Dendritic cell treated with granulocyte-macrophage colony-stimulating factor and Interleukin-4, amounts not matched to agents 40 ng/mL and 50 ng/mL, for 4 days (primary cell): ENCODE measurements at regions not wholly inside any gene's neighbourhood (a gene's known extent, or its start where the extent isn't known, plus 50 kb on each side); places are given as distances from the start of the nearest gene placed in this dataset.
A peak's percentile ranks its signal among the peaks of the same experiment; 100 is the strongest.

Experiments
- H3K27ac Mint-ChIP-seq: one replicate; pipeline ENCODE4 v1.8.0; 2022; ENCODE audit warnings: mild to moderate bottlenecking, mixed read lengths
- H3K27me3 Mint-ChIP-seq: one replicate; pipeline ENCODE4 v1.8.0; 2022; ENCODE audit warnings: mild to moderate bottlenecking, mixed read lengths
- H3K36me3 Mint-ChIP-seq: one replicate; pipeline ENCODE4 v1.8.0; 2022; ENCODE audit warnings: low read depth, mixed read lengths
- H3K4me1 Mint-ChIP-seq: one replicate; pipeline ENCODE4 v1.8.0; 2022; ENCODE audit warnings: low read depth, mixed read lengths
- H3K4me3 Mint-ChIP-seq: one replicate; pipeline ENCODE4 v1.8.0; 2022; ENCODE audit warnings: mild to moderate bottlenecking, moderate library complexity, mixed read lengths
- H3K9me3 Mint-ChIP-seq: one replicate; pipeline ENCODE4 v1.8.0; 2022; ENCODE audit warnings: mixed read lengths
- intact Hi-C: fragments of 100-400 bp; cut with micrococcal nuclease; formaldehyde crosslinking; loops from one replicate; pipeline ENCODE4 v1.15.0; 2022

DNA sequence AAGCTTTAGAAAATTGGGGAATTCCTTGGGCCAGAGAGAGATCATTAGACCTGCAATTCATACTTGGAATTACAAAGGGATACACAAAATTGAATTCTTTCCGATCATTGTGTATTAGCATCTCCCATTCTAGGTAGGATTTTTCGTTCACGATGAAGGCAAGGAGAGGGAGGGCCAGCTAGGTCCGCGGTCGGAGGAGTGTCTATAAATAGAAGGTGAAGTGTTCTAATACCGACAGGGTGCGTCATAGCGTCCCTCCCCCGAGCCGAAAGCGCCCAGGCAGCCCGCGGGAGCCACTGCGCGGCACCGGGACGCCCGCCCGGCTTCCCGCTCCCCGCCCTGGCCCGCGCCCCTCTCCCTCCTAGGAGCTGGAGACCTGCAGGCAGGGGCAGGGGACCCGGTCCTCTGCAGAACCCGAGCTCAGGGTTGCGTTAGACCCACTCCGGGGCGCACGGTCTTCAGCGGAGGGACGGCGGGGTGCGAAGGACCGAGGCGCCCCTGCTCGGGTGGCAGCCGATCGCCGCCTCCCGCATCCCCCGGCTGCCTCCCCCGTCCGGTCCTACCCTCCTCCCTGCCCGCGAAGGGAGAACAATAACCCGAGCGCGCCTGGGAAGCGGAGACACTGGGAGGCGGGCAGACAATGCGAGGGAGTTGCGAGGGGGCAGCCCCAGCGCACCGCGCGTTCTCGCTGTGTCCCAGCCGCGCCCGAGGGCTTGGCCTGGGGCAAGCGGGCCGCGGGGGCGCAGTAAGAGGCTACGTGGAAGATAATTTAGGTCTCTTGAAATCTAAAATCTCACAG is 114.2 kb upstream of the SERTAD2 start:
- intact Hi-C loops: loop anchor here (1.0 to 5.0 kb wide), 2 partner anchors 17 to 64 kb away; no protein-coding TSS in a partner anchor

DNA sequence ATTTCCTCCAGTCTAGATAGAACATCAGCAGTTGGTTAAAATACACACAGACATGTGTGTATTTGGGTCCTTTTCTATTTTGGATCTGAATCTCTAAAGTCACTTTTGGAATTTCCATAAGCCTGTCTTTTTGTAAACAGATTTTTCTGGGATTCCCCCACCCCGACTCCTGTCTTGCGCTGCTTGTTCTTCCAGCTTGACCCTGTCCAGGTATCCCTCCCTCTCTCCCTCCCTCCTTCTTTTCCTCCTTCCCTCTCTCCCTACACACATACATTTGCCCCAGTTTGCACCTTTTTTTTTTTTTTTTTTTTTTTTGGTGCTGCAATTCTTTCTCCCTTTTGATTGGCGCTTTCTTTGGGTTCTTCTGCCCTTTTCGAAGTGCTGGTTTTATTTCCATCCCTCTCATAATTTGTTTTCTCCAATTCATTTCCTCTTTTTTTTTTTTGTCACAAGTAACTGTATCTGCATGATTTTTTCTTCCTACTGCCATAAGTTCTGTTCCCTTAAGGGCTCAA is 114.8 kb upstream of the SERTAD2 start:
- Mint-ChIP-seq H3K4me1 (peaks cover 38% of the 10 kb centered on the region), H3K27ac (peak overlapping the region; percentile 80), H3K9me3 (no peaks in the 10 kb centered on the region), H3K36me3 (peaks cover 8% of the 10 kb centered on the region), H3K4me3 (peak overlapping the region; percentile 88), H3K27me3 (peaks cover 2% of the 10 kb centered on the region)
- intact Hi-C loops: loop anchor here (5.0 kb wide), 1 partner anchor 64 kb away; no protein-coding TSS in a partner anchor

More for the DNA sequence above, 114.2 kb upstream of the SERTAD2 start:
- Mint-ChIP-seq H3K27ac (peak overlapping the region; percentile 80), H3K36me3 (peaks cover 8% of the 10 kb centered on the region), H3K9me3 (no peaks in the 10 kb centered on the region), H3K27me3 (peaks cover 2% of the 10 kb centered on the region), H3K4me3 (peak overlapping the region; percentile 88), H3K4me1 (peaks cover 42% of the 10 kb centered on the region)

DNA sequence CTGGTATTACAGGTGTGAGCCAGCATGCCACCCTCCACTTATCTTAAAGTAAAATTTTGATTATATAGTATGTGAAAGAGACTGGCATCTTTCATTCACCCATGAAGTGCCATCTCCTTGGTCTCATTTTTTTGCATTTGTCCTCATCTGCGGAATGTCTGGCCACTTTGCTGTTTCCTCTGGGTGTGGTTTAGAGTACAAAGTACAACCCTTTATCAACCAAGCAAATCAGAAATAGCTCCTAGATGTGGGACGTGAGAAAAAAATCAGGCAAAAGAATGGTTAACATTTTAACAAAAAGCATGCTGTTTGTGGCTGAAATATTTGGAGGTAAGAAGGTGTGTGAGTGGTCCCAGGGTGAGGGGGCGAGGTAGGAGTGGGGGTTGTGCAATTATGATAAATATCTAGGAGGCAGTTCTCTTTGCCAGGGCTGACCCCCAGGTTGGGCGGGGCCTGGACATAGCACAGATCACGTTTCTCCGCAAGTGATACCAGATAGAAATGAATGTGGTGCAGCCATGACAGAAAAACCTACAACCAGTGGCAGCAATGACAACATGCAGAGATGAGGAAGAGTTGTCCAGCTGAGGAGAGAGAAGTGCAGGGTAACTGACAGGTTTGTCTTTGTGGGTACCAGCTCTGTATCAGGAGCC is 115.8 kb upstream of the SERTAD2 start:
- Mint-ChIP-seq H3K9me3 (no peaks in the 10 kb centered on the region), H3K27me3 (peaks cover 2% of the 10 kb centered on the region), H3K4me1 (peaks cover 47% of the 10 kb centered on the region), H3K4me3 (no peak overlapping the region), H3K36me3 (peaks cover 8% of the 10 kb centered on the region), H3K27ac (no peak overlapping the region)
- intact Hi-C loops: loop anchor here (5.0 kb wide), 1 partner anchor 63 kb away; no protein-coding TSS in a partner anchor

GRCh38 chr2:64770137-64770780 is 116.5 kb upstream of the SERTAD2 start:
- Mint-ChIP-seq H3K9me3 (no peaks in the 10 kb centered on the region), H3K4me1 (peaks cover 45% of the 10 kb centered on the region), H3K27me3 (peaks cover 2% of the 10 kb centered on the region), H3K4me3 (no peak overlapping the region), H3K36me3 (peaks cover 8% of the 10 kb centered on the region), H3K27ac (no peak overlapping the region)
- intact Hi-C loops: no loop called here

DNA sequence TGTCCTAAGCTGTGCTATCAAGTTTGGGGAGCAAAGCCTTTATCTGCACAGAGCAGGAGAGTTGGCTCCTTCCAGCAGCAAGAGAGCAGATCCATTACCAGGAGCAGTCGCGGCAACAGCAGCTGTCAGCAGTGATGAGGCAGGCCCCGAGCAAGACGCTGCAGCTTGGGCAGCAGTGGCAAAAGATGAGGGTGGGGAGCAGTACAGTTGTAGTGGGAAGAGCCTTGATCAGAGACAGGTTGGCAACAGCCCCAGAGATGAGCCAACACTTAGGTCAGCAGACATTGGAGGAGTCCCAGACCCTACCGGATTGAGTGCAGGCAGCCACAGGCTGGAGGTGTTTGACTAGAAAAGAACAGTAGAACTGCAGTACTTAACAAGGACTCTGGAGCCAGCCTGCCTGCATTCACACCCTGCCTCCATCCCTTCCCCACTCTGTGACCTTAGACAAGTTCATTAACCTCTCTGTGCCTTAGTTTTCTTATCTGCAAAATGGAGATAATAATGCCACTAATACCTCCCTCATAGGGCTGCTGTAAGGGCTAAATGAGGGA is 117.1 kb upstream of the SERTAD2 start:
- peaks cover 2% of the 10 kb centered on the region for H3K27me3 Mint-ChIP-seq
- H3K4me3 Mint-ChIP-seq: no peak overlapping the region
- peaks cover 40% of the 10 kb centered on the region for H3K4me1 Mint-ChIP-seq
- H3K9me3 Mint-ChIP-seq: no peaks in the 10 kb centered on the region
- H3K36me3 Mint-ChIP-seq: peaks cover 8% of the 10 kb centered on the region
- no peak overlapping the region for H3K27ac Mint-ChIP-seq
- intact Hi-C loops: no loop called here

- H3K4me3 Mint-ChIP-seq: no peak overlapping the region
- peaks cover 8% of the 10 kb centered on the region for H3K36me3 Mint-ChIP-seq
- H3K9me3 Mint-ChIP-seq: no peaks in the 10 kb centered on the region
- peaks cover 40% of the 10 kb centered on the region for H3K4me1 Mint-ChIP-seq
- peaks cover 2% of the 10 kb centered on the region for H3K27me3 Mint-ChIP-seq
- intact Hi-C loops: no loop called here
- H3K27ac Mint-ChIP-seq: no peak overlapping the region
Observed at GRCh38 chr2:64771737-64772136, 118.0 kb upstream of the SERTAD2 start.

DNA sequence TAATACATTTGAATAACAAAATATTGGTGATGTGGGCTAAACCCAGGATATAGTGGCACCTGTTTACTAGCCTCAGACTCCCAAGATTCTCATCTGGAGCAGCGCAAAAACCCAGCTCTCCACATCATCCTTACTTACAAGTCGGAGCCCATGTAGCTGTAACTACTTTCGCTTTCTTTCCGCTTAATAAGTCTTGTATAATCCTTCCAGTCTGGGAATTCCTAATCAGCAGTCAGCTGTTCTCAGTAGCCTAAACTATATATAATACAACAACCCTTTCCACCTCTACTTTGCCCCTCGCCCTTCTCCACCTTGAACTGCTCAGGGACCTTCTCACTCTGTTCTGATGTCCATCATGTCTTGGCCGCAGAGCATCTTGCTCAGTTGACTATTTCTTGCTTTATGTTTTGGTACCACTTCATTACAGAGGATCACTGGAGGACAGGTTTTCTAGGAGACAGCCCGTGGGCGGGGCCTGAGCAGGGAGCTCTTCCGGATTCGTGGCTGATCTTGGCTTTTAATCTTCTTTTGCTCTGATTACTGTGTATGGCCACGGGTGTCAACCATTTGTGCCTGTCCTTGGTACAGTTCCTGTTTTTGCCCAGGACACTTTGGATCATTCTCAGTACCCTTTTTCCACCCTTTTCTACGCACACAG is 119.9 kb upstream of the SERTAD2 start:
- Mint-ChIP-seq H3K4me1 (peaks cover 27% of the 10 kb centered on the region), H3K9me3 (no peaks in the 10 kb centered on the region), H3K36me3 (no peaks in the 10 kb centered on the region), H3K27me3 (peaks cover 2% of the 10 kb centered on the region), H3K4me3 (no peak overlapping the region), H3K27ac (no peak overlapping the region)
- intact Hi-C loops: no loop called here

DNA sequence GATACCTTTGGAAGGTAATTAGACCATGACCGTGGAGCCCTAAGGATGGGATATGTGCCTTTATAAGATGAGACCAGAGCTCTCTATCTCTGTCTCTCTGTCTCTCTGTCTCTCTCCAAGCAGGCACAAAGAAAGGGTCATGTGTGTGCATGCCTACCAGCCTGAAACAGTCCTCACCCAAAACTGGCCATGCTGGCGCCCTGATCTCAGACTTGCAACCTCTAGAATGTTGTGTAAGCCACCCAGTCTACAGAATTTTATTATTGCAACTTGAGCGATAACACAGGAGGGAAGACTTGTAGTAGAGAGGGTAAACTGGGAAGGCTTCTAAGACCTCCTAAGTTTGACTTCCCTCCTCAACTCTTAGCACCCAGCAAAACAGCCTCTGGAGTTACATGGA is 124.1 kb upstream of the SERTAD2 start:
- no peaks in the 10 kb centered on the region for H3K9me3 Mint-ChIP-seq
- H3K4me1 Mint-ChIP-seq: peaks cover 27% of the 10 kb centered on the region
- H3K27me3 Mint-ChIP-seq: no peaks in the 10 kb centered on the region
- H3K4me3 Mint-ChIP-seq: no peak overlapping the region
- intact Hi-C loops: no loop called here
- H3K36me3 Mint-ChIP-seq: no peaks in the 10 kb centered on the region
- H3K27ac Mint-ChIP-seq: no peak overlapping the region

DNA sequence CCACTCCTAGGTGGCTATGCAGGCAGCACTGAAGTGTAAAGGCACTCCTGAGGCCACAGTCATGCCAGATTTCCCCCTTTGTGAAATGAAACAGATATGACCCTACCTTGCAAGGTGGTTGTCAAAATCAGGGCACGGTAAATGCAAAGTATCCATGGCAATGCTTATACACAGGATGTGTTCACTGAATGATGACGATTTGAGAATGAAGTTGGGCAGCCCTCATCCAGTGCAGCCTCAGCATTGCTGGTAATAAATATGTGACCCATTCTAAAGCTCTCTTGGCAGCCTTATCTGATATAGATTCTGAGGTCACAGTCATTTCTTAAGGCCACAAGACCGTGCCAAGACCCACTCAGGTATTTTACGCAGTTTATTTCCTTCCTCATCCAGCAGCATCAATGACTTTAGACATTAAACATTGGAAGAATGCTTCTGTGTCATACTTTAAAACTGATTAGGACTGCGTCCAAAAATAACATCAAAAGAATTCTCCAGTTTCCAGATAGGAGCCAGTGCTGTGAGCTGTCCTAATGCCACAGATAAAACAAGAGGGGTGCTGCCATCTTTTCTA is 125.5 kb upstream of the SERTAD2 start:
- no peaks in the 10 kb centered on the region for H3K36me3 Mint-ChIP-seq
- H3K9me3 Mint-ChIP-seq: no peaks in the 10 kb centered on the region
- H3K27ac Mint-ChIP-seq: no peak overlapping the region
- no peak overlapping the region for H3K4me3 Mint-ChIP-seq
- no peaks in the 10 kb centered on the region for H3K27me3 Mint-ChIP-seq
- intact Hi-C loops: no loop called here
- peaks cover 29% of the 10 kb centered on the region for H3K4me1 Mint-ChIP-seq

DNA sequence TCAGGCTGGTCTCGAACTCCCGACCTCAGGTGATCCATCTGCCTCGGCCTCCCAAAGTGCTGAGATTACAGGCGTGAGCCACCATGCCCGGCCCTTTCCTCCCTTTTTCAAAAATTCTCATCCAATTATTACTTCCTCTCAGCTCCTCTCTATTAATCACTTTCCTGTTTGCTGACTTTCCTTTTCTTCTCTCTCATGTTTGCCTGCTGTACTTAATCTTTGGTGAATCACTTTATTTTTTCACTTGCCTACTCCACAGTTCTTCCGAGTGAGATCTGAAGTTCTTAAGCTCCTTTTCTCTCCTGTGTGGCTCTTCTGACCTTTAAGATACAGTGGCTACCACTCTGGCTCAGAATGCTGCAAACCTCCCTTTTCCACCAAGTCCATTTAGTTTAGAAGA is 126.3 kb upstream of the SERTAD2 start:
- intact Hi-C loops: no loop called here
- Mint-ChIP-seq H3K4me1 (peaks cover 28% of the 10 kb centered on the region), H3K27me3 (no peaks in the 10 kb centered on the region), H3K36me3 (no peaks in the 10 kb centered on the region), H3K4me3 (no peak overlapping the region), H3K27ac (no peak overlapping the region), H3K9me3 (no peaks in the 10 kb centered on the region)

- Mint-ChIP-seq H3K36me3 (no peaks in the 10 kb centered on the region), H3K27me3 (no peaks in the 10 kb centered on the region), H3K27ac (no peak overlapping the region), H3K4me3 (no peak overlapping the region), H3K4me1 (peaks cover 33% of the 10 kb centered on the region), H3K9me3 (no peaks in the 10 kb centered on the region)
- intact Hi-C loops: no loop called here
Observed at GRCh38 chr2:64781711-64782390, 128.1 kb upstream of the SERTAD2 start.

DNA sequence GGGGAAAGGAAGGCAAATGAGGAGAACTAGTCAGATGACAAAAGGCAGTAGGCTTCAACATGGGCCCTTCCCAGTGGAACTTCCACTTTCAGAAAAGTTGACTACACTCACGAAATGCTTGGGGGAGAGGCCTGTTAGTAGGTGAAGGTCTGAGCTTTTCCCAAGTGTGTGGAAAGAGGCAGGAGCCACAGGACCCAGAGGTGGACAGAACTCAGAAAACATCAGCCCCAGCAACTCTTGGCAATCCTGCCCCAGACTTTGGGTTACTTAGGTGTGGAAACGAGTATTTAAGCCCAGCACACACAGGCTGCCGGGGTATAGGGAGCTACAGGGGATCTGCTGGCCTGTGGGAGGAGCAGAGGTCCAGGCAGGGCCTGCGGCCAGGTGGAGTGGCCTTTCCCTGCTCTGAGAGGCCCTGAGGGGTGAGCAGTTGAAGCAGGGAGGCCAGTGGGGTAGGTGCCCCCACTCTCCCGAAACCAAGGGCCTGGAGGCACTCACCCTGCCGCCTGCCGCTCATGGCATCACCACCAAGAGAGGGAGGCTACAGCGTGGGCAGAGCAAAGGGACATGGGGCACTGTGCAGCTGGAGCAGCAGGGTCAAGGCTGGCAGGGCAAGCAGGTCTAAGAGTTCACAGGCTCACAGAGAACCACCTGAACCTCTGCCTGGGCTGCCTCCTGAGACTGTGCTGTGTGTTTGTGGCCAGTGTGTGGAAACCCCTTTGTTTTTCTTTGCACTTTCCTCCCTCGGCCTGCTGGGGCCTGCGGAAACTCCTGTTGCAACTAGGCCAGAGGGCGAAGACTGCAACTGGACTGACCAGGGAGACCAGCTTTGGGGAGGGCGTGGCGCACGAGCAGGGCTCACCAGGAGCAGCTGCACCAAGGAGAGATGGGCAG is 130.7 kb upstream of the SERTAD2 start:
- intact Hi-C loops: no loop called here
- H3K9me3 Mint-ChIP-seq: no peaks in the 10 kb centered on the region
- no peak overlapping the region for H3K4me3 Mint-ChIP-seq
- H3K36me3 Mint-ChIP-seq: no peaks in the 10 kb centered on the region
- H3K4me1 Mint-ChIP-seq: peaks cover 39% of the 10 kb centered on the region
- H3K27me3 Mint-ChIP-seq: no peaks in the 10 kb centered on the region
- H3K27ac Mint-ChIP-seq: peak overlapping the region; percentile 26
